GM13976 (cell line): ENCODE measurements at regions not wholly inside any gene's neighbourhood (a gene's known extent, or its start where the extent isn't known, plus 50 kb on each side); places are given as distances from the start of the nearest gene placed in this dataset.

Experiments used
- DNase-seq: peaks from one replicate; pipeline ENCODE4 v3.0.0; 2012; ENCODE audit warnings: low spot score
- in situ Hi-C: fragments of 300-500 bp; cut with MboI; formaldehyde crosslinking; loops from one replicate; pipeline ENCODE4 v1.12.0; 2022; ENCODE audit warnings: low sequenced_read_pairs, mixed read lengths, inconsistent platforms; ENCODE audit not compliant: unreplicated experiment
- TF ChIP-seq, protein P1 (sequence below): IDR thresholded peaks from 2 replicates; pipeline ENCODE4 v1.5.1; 2012; ENCODE audit warnings: borderline replicate concordance, mild to moderate bottlenecking; ENCODE audit not compliant: insufficient read depth; ENCODE audit errors: extremely low read depth, missing control alignments, control extremely low read depth

- TF ChIP-seq, protein P1, sequence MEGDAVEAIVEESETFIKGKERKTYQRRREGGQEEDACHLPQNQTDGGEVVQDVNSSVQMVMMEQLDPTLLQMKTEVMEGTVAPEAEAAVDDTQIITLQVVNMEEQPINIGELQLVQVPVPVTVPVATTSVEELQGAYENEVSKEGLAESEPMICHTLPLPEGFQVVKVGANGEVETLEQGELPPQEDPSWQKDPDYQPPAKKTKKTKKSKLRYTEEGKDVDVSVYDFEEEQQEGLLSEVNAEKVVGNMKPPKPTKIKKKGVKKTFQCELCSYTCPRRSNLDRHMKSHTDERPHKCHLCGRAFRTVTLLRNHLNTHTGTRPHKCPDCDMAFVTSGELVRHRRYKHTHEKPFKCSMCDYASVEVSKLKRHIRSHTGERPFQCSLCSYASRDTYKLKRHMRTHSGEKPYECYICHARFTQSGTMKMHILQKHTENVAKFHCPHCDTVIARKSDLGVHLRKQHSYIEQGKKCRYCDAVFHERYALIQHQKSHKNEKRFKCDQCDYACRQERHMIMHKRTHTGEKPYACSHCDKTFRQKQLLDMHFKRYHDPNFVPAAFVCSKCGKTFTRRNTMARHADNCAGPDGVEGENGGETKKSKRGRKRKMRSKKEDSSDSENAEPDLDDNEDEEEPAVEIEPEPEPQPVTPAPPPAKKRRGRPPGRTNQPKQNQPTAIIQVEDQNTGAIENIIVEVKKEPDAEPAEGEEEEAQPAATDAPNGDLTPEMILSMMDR, result no peak
- in situ Hi-C loops, result no loop called here
- no peak for DNase-seq
These were observed 228.7 kb downstream of the SOX9 start for GRCh38 chr17:72349491-72349995.

- in situ Hi-C loops, result no loop called here
- TF ChIP-seq, protein P1, result no peak
- DNase-seq, result no peak
These were observed 229.3 kb downstream of the SOX9 start for GRCh38 chr17:72350073-72350472.

DNA sequence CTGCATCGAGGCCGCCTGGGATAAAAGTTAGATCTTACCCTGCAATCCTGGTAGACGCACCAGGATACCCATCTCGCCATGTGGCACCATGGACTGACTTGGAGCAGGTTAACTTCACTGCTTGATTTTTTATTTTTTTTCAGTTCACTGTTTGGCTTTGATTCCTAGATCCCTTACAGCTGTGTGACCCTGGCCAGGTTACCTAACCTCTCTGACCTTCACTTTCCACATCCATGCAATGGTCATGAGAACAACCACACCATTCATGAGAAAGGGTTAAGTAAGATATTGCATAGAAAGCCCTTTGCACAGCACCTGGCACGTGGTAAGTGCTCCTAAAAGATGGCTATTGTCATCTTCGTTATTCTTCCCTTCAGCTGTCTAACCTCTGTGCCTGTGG lies 230.5 kb downstream of the SOX9 start:
- TF ChIP-seq, protein P1, result no peak
- in situ Hi-C loops, result no loop called here
- no peak for DNase-seq

- in situ Hi-C loops, result no loop called here
- DNase-seq, result no peak
These were observed 231.1 kb downstream of the SOX9 start for GRCh38 chr17:72351884-72352346.

GRCh38 chr17:72353502-72353901 lies 232.7 kb downstream of the SOX9 start:
- DNase-seq, result no peak
- in situ Hi-C loops, result no loop called here
- TF ChIP-seq, protein P1, result no peak

More at GRCh38 chr17:72351884-72352346, 231.1 kb downstream of the SOX9 start:
- TF ChIP-seq, protein P1, result no peak

DNA sequence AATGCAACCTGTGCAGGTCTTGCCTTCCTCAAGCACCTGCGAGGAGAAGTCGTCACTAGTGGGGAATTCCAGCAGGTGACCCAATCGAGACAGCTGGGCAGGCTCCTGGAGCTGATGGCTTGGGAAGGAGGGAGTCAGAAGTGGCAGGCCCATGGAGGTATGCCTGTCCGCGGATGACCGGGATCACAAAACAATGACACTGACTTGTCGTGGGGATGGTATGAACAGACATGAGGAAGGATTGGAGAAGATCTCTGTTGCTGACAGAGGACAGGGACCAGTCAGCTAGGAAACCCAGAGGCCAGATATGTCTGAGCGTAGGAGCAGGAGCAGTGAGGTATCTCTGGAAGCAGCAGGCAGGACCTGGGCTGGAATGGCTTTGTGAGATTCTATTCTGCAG lies 233.3 kb downstream of the SOX9 start:
- in situ Hi-C loops, result no loop called here
- no peak for DNase-seq
- TF ChIP-seq, protein P1, result no peak

DNA sequence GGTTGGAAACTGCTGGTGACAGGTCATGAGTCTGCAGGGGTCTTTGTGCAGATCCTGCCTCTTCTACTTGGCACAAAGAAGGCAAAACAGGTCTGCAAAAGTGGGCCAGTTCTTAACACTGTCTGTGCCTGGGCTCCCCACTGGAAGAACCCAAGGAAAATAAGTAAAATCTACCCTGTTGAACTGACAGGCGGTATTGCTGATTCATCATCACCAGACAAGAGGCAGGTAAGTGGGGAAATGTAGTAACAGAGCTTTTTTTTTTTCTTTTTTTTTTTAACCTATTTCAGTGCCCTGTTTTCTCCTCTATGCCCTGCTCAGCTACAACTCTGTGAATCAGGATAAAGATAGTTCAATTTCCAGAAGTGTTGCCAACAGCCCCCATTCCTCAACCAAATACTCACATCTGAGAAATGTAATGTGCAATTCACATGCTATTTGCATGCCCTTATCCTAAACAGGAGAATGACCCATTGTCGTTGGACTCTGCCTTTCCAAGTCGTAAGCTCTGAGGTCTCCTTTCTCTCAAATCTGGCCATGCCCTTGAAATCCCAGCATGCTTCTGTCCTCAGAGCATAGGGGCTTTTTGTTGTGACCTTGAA lies 237.0 kb downstream of the SOX9 start:
- no peak for DNase-seq
- TF ChIP-seq, protein P1, result no peak
- in situ Hi-C loops, result no loop called here
